ENCODE measurements at regions not wholly inside any gene's neighbourhood (a gene's known extent, or its start where the extent isn't known, plus 50 kb on each side); places are given as distances from the start of the nearest gene placed in this dataset.

- TF ChIP-seq POLR2AphosphoS5 (IDR thresholded peaks at IDR 0.05) (no peak), EP300 (IDR thresholded peaks at IDR 0.05; ENCODE audit: low read depth) (no peak)
Measured at GRCh38 chr10:6958254-6958653, 378.2 kb upstream of the PRKCQ start.

Measured in transverse colon (tissue), 3 donors.